ENCODE measurements at regions not wholly inside any gene's neighbourhood (a gene's known extent, or its start where the extent isn't known, plus 50 kb on each side); places are given as distances from the start of the nearest gene placed in this dataset.
"Not testable (repeated sequence)": the region's sequence is repeated elsewhere in the genome, so short reads cannot be mapped to it uniquely, and the experiment has no call there.

DNA sequence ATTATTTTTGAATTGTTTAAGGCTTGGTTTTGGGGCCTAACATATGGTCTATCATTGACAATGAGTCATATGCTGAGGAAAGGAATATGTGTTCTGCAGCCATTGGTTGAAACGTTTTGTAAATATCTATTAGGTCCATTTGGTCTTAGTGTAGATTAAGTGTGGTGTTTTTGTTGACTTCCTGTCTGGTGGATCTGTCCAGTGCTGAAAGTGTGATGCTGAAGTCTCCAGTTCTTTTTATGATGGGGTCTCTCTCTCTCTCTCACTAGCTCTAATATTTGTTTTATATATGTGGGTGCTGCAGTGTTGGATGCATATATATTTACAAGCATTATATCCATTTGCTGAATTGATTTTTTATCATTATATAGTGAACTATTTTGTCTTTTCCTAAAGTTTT is 727.2 kb downstream of the KHDRBS2 start:
- H3K4me3 Mint-ChIP-seq, result no peak overlapping the region
- peaks cover 26 to 50% of the 10 kb centered on the region in 2 donors for H3K9me3 Mint-ChIP-seq

DNA sequence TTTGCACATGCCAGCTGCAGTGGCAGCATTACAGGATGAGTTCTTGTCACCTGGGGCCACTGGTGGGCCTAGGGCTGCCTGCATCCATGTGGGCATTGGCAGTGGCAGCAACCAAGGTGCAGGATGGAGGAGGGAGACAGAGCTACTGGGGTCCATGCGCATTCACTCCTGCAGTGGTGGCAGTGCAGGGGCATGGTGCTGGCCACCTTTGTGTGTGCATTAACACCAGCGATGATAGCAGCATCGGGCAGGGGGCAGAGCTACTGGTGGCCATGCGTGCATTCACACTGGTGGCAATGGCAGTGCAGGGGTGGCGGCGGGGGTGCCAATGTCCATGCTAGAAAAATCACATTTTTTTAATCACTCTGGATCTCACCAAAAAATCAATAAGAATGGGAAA is 730.0 kb downstream of the KHDRBS2 start:
- DNase-seq, result no peak
- Histone ChIP-seq H3K4me1 (ENCODE audit: control insufficient read depth, insufficient read depth, low read length) (no peaks in the 10 kb centered on the region), H3K27me3 (ENCODE audit: control insufficient read depth, insufficient read depth, low read length) (no peaks in the 10 kb centered on the region), H3K4me3 (ENCODE audit: low read length) (no peak overlapping the region), H3K27ac (ENCODE audit: low read length) (no peak overlapping the region), H3K9me3 (ENCODE audit: control insufficient read depth, insufficient read depth, low read length) (peaks cover 16% of the 10 kb centered on the region), H3K36me3 (ENCODE audit: control insufficient read depth, insufficient read depth, low read length) (no peaks in the 10 kb centered on the region)
- WGBS (ENCODE audit: insufficient coverage), result 90% methylated on average over 6 of the region's 6 CpGs
- H3K27me3 Mint-ChIP-seq (ENCODE audit: low read depth in 2 of 2), result no peaks in the 10 kb centered on the region
- H3K27ac Mint-ChIP-seq, result no peak overlapping the region
- no peaks in the 10 kb centered on the region for H3K4me1 Mint-ChIP-seq
- intact Hi-C loops (cut with micrococcal nuclease), result no loop called here
- peaks cover 45% of the 10 kb centered on the region for H3K36me3 Mint-ChIP-seq
- peaks cover 32 to 55% of the 10 kb centered on the region in 2 donors for H3K9me3 Mint-ChIP-seq
- no peak for ATAC-seq
- H3K4me3 Mint-ChIP-seq, result no peak overlapping the region
- TF ChIP-seq, protein P1, sequence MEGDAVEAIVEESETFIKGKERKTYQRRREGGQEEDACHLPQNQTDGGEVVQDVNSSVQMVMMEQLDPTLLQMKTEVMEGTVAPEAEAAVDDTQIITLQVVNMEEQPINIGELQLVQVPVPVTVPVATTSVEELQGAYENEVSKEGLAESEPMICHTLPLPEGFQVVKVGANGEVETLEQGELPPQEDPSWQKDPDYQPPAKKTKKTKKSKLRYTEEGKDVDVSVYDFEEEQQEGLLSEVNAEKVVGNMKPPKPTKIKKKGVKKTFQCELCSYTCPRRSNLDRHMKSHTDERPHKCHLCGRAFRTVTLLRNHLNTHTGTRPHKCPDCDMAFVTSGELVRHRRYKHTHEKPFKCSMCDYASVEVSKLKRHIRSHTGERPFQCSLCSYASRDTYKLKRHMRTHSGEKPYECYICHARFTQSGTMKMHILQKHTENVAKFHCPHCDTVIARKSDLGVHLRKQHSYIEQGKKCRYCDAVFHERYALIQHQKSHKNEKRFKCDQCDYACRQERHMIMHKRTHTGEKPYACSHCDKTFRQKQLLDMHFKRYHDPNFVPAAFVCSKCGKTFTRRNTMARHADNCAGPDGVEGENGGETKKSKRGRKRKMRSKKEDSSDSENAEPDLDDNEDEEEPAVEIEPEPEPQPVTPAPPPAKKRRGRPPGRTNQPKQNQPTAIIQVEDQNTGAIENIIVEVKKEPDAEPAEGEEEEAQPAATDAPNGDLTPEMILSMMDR (IDR thresholded peaks at IDR 0.05), result no peak

More for the DNA sequence above, 727.2 kb downstream of the KHDRBS2 start:
- H3K4me3 ChIP-seq (ENCODE audit: low read length), result no peak overlapping the region
- no peaks in the 10 kb centered on the region for H3K27me3 Mint-ChIP-seq (ENCODE audit: low read depth in 2 of 2)
- H3K36me3 Mint-ChIP-seq, result peaks cover 38% of the 10 kb centered on the region
- intact Hi-C loops (cut with micrococcal nuclease), result no loop called here
- no peak for DNase-seq
- no peak overlapping the region for H3K27ac Mint-ChIP-seq
- H3K36me3 ChIP-seq (ENCODE audit: control insufficient read depth, insufficient read depth, low read length), result no peaks in the 10 kb centered on the region
- no peaks in the 10 kb centered on the region for H3K27me3 ChIP-seq (ENCODE audit: control insufficient read depth, insufficient read depth, low read length)
- ATAC-seq, result no peak
- TF ChIP-seq, protein P1 (IDR thresholded peaks at IDR 0.05), result no peak
- 13% methylated on average over 1 of the region's 1 CpG for WGBS (ENCODE audit: insufficient coverage)
- no peak overlapping the region for H3K27ac ChIP-seq (ENCODE audit: low read length)
- H3K9me3 ChIP-seq (ENCODE audit: control insufficient read depth, insufficient read depth, low read length), result peaks cover 21% of the 10 kb centered on the region
- H3K4me1 ChIP-seq (ENCODE audit: control insufficient read depth, insufficient read depth, low read length), result no peaks in the 10 kb centered on the region
- no peaks in the 10 kb centered on the region for H3K4me1 Mint-ChIP-seq

DNA sequence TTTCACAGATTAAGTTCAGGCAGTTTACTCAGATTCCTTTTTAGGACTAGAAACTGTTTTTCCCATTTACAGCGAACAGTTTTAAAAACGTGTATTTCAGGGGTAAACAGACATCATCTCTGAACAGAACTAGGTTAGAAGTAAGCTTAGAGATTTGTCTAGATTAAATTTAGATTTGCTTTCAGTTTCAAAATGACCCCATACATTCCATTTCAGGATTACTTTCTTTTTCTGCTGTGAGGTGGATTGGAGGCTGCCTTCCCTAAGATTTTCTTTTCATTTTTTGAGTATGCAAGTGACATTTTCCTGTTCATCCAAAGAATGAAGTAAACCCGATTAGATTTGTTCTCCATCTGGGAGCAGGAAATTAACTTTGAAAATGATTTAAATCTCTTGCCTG is 747.2 kb downstream of the KHDRBS2 start:
- Mint-ChIP-seq H3K4me3 (no peak overlapping the region), H3K27me3 (ENCODE audit: low read depth in 2 of 2) (no peaks in the 10 kb centered on the region), H3K9me3 (peaks cover 23 to 38% of the 10 kb centered on the region in 2 donors), H3K36me3 (peaks cover 15% of the 10 kb centered on the region), H3K27ac (no peak overlapping the region), H3K4me1 (no peaks in the 10 kb centered on the region)
- Histone ChIP-seq H3K4me1 (ENCODE audit: control insufficient read depth, insufficient read depth, low read length) (no peaks in the 10 kb centered on the region), H3K4me3 (ENCODE audit: low read length) (no peak overlapping the region), H3K27me3 (ENCODE audit: control insufficient read depth, insufficient read depth, low read length) (no peaks in the 10 kb centered on the region), H3K27ac (ENCODE audit: low read length) (no peak overlapping the region), H3K9me3 (ENCODE audit: control insufficient read depth, insufficient read depth, low read length) (no peaks in the 10 kb centered on the region), H3K36me3 (ENCODE audit: control insufficient read depth, insufficient read depth, low read length) (no peaks in the 10 kb centered on the region)
- ATAC-seq, result no peak
- intact Hi-C loops (cut with micrococcal nuclease), result no loop called here
- WGBS (ENCODE audit: insufficient coverage), result 85% methylated on average over 3 of the region's 3 CpGs
- DNase-seq, result no peak
- TF ChIP-seq, protein P1 (IDR thresholded peaks at IDR 0.05), result no peak

DNA sequence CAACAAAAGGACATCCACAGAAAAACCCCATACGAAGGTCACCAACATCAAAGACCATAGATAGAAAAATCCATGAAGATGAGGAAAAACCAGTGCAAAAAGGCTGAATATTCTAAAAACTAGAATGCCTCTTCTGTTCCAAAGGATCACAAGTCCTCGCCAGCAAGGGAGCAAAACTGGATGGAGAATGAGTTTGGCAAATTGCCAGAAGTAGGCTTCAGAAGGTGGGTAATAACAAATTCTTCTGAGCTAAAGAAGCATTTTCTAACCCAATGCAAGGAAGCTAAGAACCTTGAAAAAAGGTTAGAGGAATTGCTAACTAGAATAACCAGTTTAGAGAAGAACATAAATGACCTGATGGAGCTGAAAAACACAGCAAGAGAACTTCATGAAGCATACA is 753.3 kb downstream of the KHDRBS2 start:
- H3K27ac ChIP-seq (ENCODE audit: low read length); ATAC-seq; H3K4me3 Mint-ChIP-seq; H3K27me3 ChIP-seq (ENCODE audit: control insufficient read depth, insufficient read depth, low read length); H3K36me3 Mint-ChIP-seq; H3K27me3 Mint-ChIP-seq (ENCODE audit: low read depth in 2 of 2); DNase-seq; H3K36me3 ChIP-seq (ENCODE audit: control insufficient read depth, insufficient read depth, low read length); intact Hi-C loops (cut with micrococcal nuclease); H3K27ac Mint-ChIP-seq; H3K4me1 Mint-ChIP-seq; H3K4me1 ChIP-seq (ENCODE audit: control insufficient read depth, insufficient read depth, low read length); H3K4me3 ChIP-seq (ENCODE audit: low read length): not testable (repeated sequence)
- peaks cover 28 to 45% of the 10 kb centered on the region in 2 donors for H3K9me3 Mint-ChIP-seq
- peaks cover 14% of the 10 kb centered on the region for H3K9me3 ChIP-seq (ENCODE audit: control insufficient read depth, insufficient read depth, low read length)
- WGBS (ENCODE audit: insufficient coverage), result 80% methylated on average over 2 of the region's 2 CpGs

All from natural killer cell (primary cell).